ENCODE measurements at regions not wholly inside any gene's neighbourhood (a gene's known extent, or its start where the extent isn't known, plus 50 kb on each side); places are given as distances from the start of the nearest gene placed in this dataset.
A peak's percentile ranks its signal among the peaks of the same experiment; 100 is the strongest.

DNA sequence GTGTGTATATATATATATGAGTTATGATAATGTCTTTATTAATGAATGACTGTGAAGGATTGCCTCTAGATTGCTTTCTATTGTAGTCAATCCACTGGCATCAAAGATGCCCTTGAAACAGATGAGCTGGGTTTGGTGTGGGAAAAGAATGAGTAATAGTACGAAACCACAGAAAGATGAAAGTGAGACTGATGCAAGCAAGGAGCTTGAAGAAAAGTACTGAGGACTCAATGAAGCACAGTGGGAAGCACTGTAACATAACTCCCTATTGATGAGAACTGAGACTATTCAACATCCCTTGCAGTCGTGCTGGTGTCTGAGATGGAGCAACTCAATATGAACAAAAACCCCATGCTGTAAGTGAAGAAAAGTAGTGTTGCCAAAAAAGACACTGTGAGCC lies 1794.2 kb downstream of the SLITRK5 start:
- peak; percentile 90 for DNase-seq (ENCODE audit: low read depth, low spot score)

DNA sequence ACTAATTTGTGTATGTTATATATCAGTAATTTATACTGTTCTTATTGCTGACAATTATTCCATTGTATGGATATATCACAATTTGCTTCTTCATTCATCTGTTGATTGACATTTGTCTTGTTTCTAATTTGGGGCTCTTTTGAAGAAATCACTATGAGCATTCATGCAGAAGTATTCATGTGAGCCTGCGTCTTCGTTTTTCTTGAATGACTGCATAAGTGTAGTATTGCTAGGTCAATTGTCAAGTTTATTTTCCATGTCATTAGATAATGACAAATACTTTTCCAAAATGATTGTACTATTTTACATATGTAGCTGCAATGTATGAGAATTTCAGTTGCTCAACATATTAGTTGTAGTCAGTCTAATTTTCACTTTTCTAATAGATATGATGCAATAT lies 1796.9 kb downstream of the SLITRK5 start:
- no peak for TF ChIP-seq CTCF (IDR thresholded peaks at IDR 0.05; ENCODE audit: low read depth, low read length)
- no peak for DNase-seq (ENCODE audit: low read depth, low spot score)
- no peak overlapping the region for H3K4me3 ChIP-seq (ENCODE audit: low read depth, low read length)
- in situ Hi-C loops (cut with HindIII; ENCODE audit: low sequenced_read_pairs), result no loop called here

More for the DNA sequence above, 1794.2 kb downstream of the SLITRK5 start:
- no peak overlapping the region for H3K4me3 ChIP-seq (ENCODE audit: low read depth, low read length)
- TF ChIP-seq CTCF (IDR thresholded peaks at IDR 0.05; ENCODE audit: low read depth, low read length), result no peak
- in situ Hi-C loops (cut with HindIII; ENCODE audit: low sequenced_read_pairs), result no loop called here

DNA sequence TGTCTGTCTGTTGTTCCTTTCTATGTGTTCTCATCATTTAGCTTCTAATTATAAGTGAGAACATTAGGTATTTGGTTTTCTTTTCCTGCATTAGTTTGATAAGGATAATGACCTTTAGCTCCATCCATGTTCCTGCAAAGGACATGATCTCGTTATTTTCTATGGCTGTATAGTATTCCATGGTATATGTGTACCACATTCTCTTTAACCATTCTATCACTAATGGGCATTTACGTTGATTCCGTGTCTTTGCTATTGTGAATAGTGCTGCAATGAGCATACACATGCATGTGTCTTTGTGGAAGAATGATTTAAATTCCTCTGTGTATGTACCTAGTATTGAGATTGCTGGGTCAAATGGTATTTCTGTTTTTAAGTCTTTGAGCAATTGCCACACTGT lies 1799.7 kb downstream of the SLITRK5 start:
- no peak for TF ChIP-seq CTCF (IDR thresholded peaks at IDR 0.05; ENCODE audit: low read depth, low read length)
- no peak overlapping the region for H3K4me3 ChIP-seq (ENCODE audit: low read depth, low read length)
- DNase-seq (ENCODE audit: low read depth, low spot score), result no peak
- in situ Hi-C loops (cut with HindIII; ENCODE audit: low sequenced_read_pairs), result no loop called here

DNA sequence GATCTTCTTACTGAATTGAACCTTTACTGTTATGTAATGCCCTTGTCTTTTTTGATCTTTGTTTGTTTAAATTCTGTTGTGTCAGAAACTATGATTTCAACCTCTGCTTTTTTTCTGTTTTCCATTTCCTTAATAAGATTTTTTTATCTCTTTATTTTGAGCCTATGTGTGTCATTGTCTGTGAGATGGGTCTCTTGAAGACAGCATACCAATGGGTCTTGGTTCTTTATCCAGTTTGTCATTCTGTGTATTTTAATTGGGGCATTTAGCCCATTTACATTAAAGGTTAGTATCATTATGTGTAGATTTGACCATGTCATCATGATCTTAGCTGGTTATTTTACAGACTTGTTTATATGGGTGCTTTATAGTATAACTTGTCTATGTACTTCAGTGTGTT lies 1803.3 kb downstream of the SLITRK5 start:
- no peak overlapping the region for H3K4me3 ChIP-seq (ENCODE audit: low read depth, low read length)
- DNase-seq (ENCODE audit: low read depth, low spot score), result no peak
- in situ Hi-C loops (cut with HindIII; ENCODE audit: low sequenced_read_pairs), result no loop called here
- TF ChIP-seq CTCF (IDR thresholded peaks at IDR 0.05; ENCODE audit: low read depth, low read length), result no peak

DNA sequence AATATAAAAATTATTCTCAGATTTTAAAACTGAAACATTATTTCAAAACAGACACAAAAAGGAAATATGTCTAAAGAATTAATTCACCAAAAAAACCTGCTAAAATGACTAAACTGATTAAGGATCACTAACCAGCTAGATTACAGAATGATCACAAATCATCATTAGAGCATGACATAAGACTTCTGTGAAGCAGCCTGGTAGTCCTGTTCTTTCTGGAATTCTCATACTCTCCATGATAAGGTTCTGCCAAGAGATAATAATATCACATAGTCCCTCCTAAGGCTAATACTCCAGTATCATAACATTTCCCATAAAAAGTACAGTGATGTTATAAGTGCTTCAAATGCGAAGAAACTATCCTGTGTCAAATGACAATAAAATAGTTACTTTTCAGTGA lies 1814.9 kb downstream of the SLITRK5 start:
- in situ Hi-C loops (cut with HindIII; ENCODE audit: low sequenced_read_pairs), result no loop called here
- TF ChIP-seq CTCF (IDR thresholded peaks at IDR 0.05; ENCODE audit: low read depth, low read length), result no peak
- no peak for DNase-seq (ENCODE audit: low read depth, low spot score)

DNA sequence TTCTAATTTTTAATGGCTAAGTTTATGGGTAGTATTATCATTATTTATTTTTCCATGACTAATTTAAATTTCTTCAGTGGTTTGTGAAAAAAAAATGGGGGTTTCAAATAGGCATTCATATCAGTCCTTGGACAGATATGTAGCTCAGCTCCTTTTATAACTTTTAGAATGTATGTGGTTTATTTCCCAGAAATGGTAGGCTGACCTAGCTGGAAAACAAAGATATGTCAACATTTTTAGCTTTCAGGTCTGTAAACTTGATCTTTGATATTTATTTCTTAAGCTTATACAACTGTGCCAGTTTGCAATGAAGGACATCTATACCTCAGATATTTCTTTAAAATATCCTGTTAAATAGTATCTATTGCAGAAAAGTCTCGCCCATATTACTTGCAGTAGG lies 1815.5 kb downstream of the SLITRK5 start:
- in situ Hi-C loops (cut with HindIII; ENCODE audit: low sequenced_read_pairs), result no loop called here
- DNase-seq (ENCODE audit: low read depth, low spot score), result no peak
- no peak overlapping the region for H3K4me3 ChIP-seq (ENCODE audit: low read depth, low read length)
- no peak for TF ChIP-seq CTCF (IDR thresholded peaks at IDR 0.05; ENCODE audit: low read depth, low read length)

More for the DNA sequence above, 1814.9 kb downstream of the SLITRK5 start:
- H3K4me3 ChIP-seq (ENCODE audit: low read depth, low read length), result no peak overlapping the region

DNA sequence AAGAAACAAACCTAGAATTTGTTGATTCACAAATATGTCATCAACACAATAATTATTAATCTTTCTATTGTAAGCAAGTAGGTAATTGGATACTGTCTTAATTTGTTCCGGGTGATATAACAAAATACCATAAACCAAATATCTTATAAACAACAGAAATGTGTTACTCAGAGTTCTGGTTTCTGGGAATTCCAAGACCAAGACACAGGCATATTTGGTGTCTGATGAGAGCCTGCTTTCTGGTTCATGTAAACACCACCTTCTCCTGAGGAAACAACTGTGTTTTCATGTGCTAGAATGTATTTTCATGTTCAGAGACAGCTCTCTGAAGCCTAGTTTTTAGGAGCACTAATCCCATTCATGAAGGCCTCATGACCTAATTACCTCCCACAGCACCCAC lies 1819.5 kb downstream of the SLITRK5 start:
- H3K4me3 ChIP-seq (ENCODE audit: low read depth, low read length), result no peak overlapping the region
- no peak for TF ChIP-seq CTCF (IDR thresholded peaks at IDR 0.05; ENCODE audit: low read depth, low read length)
- in situ Hi-C loops (cut with HindIII; ENCODE audit: low sequenced_read_pairs), result no loop called here
- DNase-seq (ENCODE audit: low read depth, low spot score), result peak; percentile 39

Data from astrocyte of the spinal cord (primary cell).